ENCODE measurements at regions not wholly inside any gene's neighbourhood (a gene's known extent, or its start where the extent isn't known, plus 50 kb on each side); places are given as distances from the start of the nearest gene placed in this dataset.

DNA sequence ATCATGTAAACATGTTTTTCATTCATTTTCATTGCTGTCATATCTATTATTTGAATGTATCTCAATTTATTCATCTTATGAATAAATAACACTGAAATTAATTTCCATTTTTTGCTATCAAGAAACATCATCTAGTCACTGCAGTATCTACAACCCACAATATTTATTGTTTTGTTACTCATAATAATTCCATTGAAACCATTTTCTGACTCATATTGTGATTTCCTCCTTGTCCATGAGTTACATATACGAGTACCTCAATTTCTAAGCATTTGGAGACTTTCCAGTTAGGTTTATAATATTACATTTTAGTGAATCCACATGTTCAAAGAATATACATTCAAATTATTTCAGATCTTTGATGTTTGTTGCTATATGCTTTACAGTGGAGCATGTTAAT lies 1524.0 kb downstream of the SLITRK1 start:
- no peak for TF ChIP-seq EZH2 (IDR thresholded peaks at IDR 0.05)
- no peak for TF ChIP-seq POLR2AphosphoS5 (IDR thresholded peaks at IDR 0.05; ENCODE audit: borderline replicate concordance, low read depth, low read length)
- no peak for TF ChIP-seq FOXP2 (optimal IDR thresholded peaks at IDR 0.05; ENCODE audit: control extremely low read depth, extremely low read length, insufficient read depth)

Data from SK-N-MC (cell line).